Activated naive CD4-positive, alpha-beta T cell treated with anti-CD3 and anti-CD28 coated beads for 36 hours (primary cell): ENCODE measurements at regions not wholly inside any gene's neighbourhood (a gene's known extent, or its start where the extent isn't known, plus 50 kb on each side); places are given as distances from the start of the nearest gene placed in this dataset.

Source experiments
- CTCF ChIA-PET: fragments of 350-600 bp; sonication (Branson Sonifier 250); formaldehyde crosslinking; loops from one replicate; lab custom pipeline; 2021; ENCODE audit warnings: antibody characterized with exemption; lab: Charles Lee
- DNase-seq: peaks from one replicate; pipeline ENCODE4 v3.0.0-alpha.2; 2020
- H3K27ac Mint-ChIP-seq: one replicate; pipeline ENCODE4 v1.8.0; 2021; ENCODE audit warnings: mild to moderate bottlenecking, mixed read lengths
- H3K27me3 Mint-ChIP-seq: one replicate; pipeline ENCODE4 v1.8.0; 2021; ENCODE audit warnings: low read depth, mixed read lengths
- H3K36me3 Mint-ChIP-seq: one replicate; pipeline ENCODE4 v1.8.0; 2021; ENCODE audit warnings: low read depth, mixed read lengths
- H3K4me1 Mint-ChIP-seq: one replicate; pipeline ENCODE4 v1.8.0; 2021; ENCODE audit warnings: low read depth, mixed read lengths
- H3K4me3 Mint-ChIP-seq: one replicate; pipeline ENCODE4 v1.8.0; 2021; ENCODE audit warnings: mild to moderate bottlenecking, moderate library complexity, mixed read lengths
- H3K9me3 Mint-ChIP-seq: one replicate; pipeline ENCODE4 v1.8.0; 2021; ENCODE audit warnings: mixed read lengths
- intact Hi-C: fragments of 100-400 bp; cut with micrococcal nuclease; formaldehyde crosslinking; loops from one replicate; pipeline ENCODE4 v1.15.1; 2023

DNA sequence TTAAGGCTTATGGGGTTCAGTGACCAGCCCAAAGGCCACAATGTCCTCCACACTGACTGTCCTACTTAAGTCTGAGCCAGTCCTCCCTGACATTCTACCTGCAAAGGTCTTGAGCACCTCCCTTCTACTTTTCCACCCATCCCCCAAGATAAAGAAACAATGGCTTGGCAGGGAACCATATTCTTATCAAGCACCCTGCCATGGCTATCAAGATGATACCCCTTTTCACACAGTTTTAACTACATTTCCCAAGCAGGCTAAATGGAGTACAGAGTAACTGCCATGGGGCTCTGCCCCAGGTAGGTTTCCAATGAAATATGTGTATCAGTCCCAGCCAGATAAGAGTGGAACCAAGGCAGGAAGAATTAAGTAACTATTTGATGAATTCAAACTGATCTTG lies 85.9 kb upstream of the MOCS1 start:
- peaks cover 30% of the 10 kb centered on the region for H3K27me3 Mint-ChIP-seq
- H3K9me3 Mint-ChIP-seq, result peaks cover 15% of the 10 kb centered on the region
- DNase-seq, result no peak
- H3K27ac Mint-ChIP-seq, result no peak overlapping the region
- CTCF ChIA-PET, result interaction anchor here (0.9 kb wide), 1 partner anchor 19 kb away, joined by 3 read pairs; no protein-coding TSS in a partner anchor
- no peaks in the 10 kb centered on the region for H3K36me3 Mint-ChIP-seq
- H3K4me3 Mint-ChIP-seq, result no peak overlapping the region
- no peaks in the 10 kb centered on the region for H3K4me1 Mint-ChIP-seq
- intact Hi-C loops, result no loop called here

DNA sequence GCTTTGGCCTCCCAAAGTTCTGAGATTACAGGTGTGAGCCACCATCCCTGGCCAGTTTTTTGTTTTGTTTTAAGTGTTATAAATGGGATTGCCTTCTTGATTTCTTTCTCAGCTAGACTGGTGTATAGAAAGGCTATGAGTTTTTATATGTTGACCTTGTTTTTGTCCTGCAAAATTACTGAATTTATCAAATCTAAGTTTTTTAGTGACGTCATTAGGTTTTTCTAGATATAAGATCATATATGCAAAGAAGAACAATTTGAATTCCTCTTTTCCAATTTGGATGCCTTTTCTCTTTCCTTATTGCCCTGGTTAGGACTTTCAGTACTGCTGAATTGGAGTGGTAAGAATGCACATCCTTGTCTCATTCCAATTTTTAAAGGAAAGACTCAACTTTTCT lies 81.3 kb upstream of the MOCS1 start:
- no peaks in the 10 kb centered on the region for H3K4me1 Mint-ChIP-seq
- CTCF ChIA-PET, result no interaction called here
- no peak overlapping the region for H3K4me3 Mint-ChIP-seq
- H3K27ac Mint-ChIP-seq, result no peak overlapping the region
- intact Hi-C loops, result no loop called here
- no peaks in the 10 kb centered on the region for H3K36me3 Mint-ChIP-seq
- no peak for DNase-seq
- H3K9me3 Mint-ChIP-seq, result peaks cover 15% of the 10 kb centered on the region
- H3K27me3 Mint-ChIP-seq, result peaks cover 32% of the 10 kb centered on the region

DNA sequence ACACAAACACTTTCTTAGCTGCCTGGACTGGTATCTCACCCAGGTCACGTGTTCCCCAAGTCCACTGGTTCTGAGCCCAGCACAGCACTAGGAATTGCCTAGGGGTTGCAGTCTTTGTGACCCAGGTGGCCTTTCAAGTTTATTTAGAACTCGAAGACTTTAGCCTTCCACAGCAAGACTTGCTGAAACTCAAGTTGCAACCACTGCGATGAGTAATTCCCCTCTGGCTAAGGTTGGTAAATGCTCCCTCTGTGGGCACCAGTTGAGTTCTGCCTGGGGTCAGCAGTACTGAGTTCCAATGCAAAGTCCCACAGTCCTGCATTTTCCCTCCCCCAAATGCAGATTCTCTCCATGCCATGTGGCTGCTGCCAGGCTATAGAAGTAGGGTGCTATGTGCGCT lies 77.6 kb upstream of the MOCS1 start:
- no peaks in the 10 kb centered on the region for H3K4me1 Mint-ChIP-seq
- peaks cover 32% of the 10 kb centered on the region for H3K27me3 Mint-ChIP-seq
- intact Hi-C loops, result no loop called here
- no peak for DNase-seq
- no peak overlapping the region for H3K4me3 Mint-ChIP-seq
- no peak overlapping the region for H3K27ac Mint-ChIP-seq
- H3K36me3 Mint-ChIP-seq, result no peaks in the 10 kb centered on the region
- H3K9me3 Mint-ChIP-seq, result peaks cover 3% of the 10 kb centered on the region
- CTCF ChIA-PET, result interaction anchor here (0.9 kb wide), 1 partner anchor 146 kb away, joined by 3 read pairs; no protein-coding TSS in a partner anchor

DNA sequence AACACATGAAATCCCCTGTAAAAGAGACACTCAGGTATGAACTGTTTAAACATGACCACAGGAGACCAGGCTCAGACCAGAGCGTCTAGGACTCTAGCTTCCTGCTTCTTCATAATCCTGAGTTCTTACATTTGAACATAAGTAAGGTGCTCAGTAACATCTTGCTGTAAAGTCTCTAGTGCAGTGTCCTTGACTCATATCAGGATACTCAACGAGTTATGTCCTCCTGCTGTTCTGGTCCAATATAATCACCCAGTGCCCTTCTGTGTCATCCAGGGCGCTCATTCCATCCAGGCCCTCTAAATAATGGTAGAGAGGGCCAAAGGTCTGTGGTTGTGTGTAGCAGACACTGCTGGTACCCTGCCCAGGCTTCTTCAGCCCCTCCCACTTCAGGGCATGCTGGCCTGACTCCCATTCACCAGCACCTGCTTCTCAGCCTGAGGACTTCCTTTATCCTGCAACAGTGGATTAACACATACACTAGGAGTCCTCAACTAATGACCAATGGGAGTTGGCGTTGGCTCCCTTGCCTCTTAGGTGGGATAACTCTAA lies 66.8 kb upstream of the MOCS1 start:
- intact Hi-C loops, result no loop called here
- CTCF ChIA-PET, result no interaction called here
- H3K9me3 Mint-ChIP-seq, result peaks cover 24% of the 10 kb centered on the region
- no peak for DNase-seq
- H3K4me3 Mint-ChIP-seq, result no peak overlapping the region
- peaks cover 17% of the 10 kb centered on the region for H3K27me3 Mint-ChIP-seq
- no peak overlapping the region for H3K27ac Mint-ChIP-seq
- no peaks in the 10 kb centered on the region for H3K4me1 Mint-ChIP-seq
- H3K36me3 Mint-ChIP-seq, result no peaks in the 10 kb centered on the region

DNA sequence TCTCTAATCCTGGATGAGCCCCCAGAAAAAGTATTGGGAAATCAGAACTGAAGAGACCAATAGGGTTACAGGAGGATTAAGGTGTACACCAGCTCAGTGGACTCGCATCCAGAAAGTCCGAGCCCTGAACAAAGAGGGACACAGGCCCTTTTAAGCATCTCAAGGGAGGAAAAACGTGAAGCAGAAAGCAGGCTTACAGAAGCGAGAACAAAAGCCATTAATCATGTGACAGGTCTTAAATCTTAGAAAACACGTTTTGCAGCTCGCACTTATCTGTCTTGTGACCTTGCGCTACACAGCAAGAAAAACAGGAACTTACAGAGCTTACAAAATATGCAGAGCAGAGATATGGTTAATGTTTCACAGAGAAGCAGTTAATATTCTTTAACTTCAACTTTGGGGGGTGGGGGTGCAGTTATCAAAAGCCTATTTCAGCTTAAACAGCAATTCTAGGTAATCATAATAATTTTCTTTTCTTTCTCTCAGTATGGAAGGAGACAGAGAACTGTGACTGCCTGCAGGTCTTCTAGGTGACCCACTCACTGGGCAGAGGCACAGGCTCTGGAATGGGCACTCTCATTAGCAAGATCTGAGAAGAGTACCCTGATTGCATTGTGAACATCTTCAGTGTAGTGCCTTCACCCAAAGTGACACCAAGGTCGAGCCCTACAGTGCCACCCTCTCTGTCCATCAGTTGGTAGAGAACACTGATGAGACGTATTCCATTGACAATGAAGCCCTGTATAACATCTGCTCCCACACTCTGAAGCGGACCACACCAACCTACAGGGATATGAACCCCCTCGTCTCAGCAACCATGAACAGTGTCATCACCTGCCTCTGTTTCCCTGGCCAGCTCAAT lies 65.0 kb upstream of the MOCS1 start:
- peaks cover 15% of the 10 kb centered on the region for H3K27me3 Mint-ChIP-seq
- no peak for DNase-seq
- no peaks in the 10 kb centered on the region for H3K4me1 Mint-ChIP-seq
- no peak overlapping the region for H3K4me3 Mint-ChIP-seq
- H3K9me3 Mint-ChIP-seq, result peaks cover 28% of the 10 kb centered on the region
- CTCF ChIA-PET, result interaction anchor here (1.2 kb wide), 1 partner anchor 15 kb away, joined by 4 read pairs; no protein-coding TSS in a partner anchor
- H3K36me3 Mint-ChIP-seq, result no peaks in the 10 kb centered on the region
- intact Hi-C loops, result no loop called here
- no peak overlapping the region for H3K27ac Mint-ChIP-seq

DNA sequence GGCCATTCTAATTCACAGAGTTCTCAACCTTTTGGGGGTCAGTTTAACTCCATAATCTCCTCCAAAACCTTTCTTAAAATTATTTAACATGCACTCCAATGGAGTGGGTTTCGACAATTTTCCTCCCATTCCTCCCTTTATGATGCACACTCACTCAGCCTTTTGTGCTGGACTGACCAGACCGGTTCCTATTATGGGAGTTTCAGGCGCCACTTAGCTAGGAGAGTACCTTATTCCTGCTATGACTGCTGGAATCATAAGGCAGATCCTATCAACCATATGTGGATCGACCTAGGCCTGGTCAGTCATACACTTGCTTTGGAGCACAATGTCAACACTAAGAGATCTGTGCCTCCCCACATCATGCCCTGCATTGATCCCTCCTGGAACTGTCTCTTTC lies 63.9 kb upstream of the MOCS1 start:
- Mint-ChIP-seq H3K27ac (no peak overlapping the region), H3K4me3 (no peak overlapping the region), H3K27me3 (peaks cover 11% of the 10 kb centered on the region), H3K4me1 (no peaks in the 10 kb centered on the region), H3K36me3 (peaks cover 2% of the 10 kb centered on the region), H3K9me3 (peaks cover 30% of the 10 kb centered on the region)
- no peak for DNase-seq
- CTCF ChIA-PET, result no interaction called here
- intact Hi-C loops, result no loop called here

DNA sequence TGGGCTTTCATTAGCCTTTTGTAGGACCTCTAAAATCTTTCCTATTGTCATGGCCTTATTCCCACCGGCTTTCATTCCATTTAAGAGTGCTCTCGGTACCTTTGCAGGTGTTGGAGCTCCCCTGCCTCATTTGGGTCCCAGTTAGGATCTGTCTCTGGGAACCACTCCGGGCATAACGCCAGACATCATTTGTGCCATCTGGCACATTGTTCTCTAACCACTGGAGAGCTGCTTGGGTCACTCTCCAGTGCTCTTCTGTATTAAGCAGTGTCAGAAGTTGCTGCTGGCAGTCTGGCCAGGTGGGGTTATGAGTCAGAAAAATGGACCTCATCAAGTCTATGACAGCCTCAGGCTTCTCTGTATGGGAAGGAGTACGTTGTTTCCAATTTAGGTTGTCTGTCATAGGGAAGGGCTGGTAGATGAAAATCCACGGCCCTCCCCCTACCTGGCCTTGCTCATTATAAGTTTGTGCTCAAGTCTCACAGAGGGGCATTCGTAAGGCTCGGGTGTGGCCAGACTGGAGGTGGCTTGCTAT lies 62.9 kb upstream of the MOCS1 start:
- H3K9me3 Mint-ChIP-seq, result peaks cover 36% of the 10 kb centered on the region
- H3K36me3 Mint-ChIP-seq, result peaks cover 4% of the 10 kb centered on the region
- CTCF ChIA-PET, result interaction anchor here (0.7 kb wide), 1 partner anchor 507 kb away, joined by 4 read pairs; no protein-coding TSS in a partner anchor
- peaks cover 11% of the 10 kb centered on the region for H3K27me3 Mint-ChIP-seq
- H3K27ac Mint-ChIP-seq, result no peak overlapping the region
- no peaks in the 10 kb centered on the region for H3K4me1 Mint-ChIP-seq
- DNase-seq, result no peak
- intact Hi-C loops, result no loop called here
- no peak overlapping the region for H3K4me3 Mint-ChIP-seq

DNA sequence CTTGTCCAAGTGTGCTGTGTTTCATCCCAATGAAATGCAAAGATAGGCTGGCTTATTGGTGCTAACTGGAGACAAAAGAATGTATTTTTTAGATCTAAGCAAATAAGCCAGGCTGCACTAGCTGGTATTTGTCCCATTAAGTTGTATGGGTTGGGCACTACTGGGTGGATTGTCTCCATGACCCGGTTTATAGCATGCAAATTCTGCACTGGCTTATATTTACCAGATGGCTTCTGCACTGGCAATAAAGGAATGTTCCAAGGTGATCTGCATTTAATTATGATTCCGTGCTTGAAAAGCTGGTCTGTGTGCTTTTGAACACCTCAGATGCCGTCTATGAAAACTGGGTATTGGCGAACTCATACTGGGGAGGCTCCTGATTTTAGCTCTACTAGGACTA lies 61.4 kb upstream of the MOCS1 start:
- intact Hi-C loops, result no loop called here
- Mint-ChIP-seq H3K36me3 (peaks cover 4% of the 10 kb centered on the region), H3K9me3 (peaks cover 35% of the 10 kb centered on the region), H3K27ac (no peak overlapping the region), H3K4me1 (no peaks in the 10 kb centered on the region), H3K27me3 (peaks cover 11% of the 10 kb centered on the region), H3K4me3 (no peak overlapping the region)
- no peak for DNase-seq
- CTCF ChIA-PET, result no interaction called here

DNA sequence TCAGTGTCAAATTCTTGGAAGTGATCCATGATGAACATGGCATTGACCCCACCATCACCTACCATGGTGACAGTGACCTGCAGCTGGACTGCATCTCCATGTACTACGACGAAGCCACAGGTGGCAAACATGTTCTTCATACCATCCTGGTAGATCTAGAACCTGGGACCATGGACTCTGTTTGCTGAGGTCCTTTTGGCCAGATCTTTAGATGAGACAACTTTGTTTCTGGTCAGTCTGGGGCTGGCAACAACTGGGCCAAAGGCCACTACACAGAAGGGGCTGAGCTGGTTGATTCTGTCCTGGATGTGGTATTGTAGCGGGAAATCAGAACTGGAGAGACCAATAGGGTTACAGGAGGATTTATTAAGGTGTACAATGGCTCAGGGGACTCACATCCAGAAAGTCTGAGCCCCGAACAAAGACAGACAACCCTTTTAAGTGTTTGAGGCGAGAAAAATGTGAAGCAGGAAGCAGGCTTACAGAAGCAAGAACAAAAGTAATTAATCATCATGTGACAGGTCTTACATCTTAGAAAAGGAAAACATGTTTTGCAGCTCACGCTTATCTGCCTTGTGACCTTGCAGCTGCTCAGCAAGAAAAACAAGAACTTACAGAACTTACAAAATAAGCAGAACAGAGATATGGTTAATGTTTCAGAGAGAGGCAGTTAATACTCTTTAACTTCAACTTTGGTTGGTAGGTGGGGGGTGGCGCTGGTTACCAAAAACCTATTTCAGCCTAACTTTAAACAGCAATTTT lies 58.8 kb upstream of the MOCS1 start:
- CTCF ChIA-PET, result no interaction called here

More for the DNA sequence above, 58.8 kb upstream of the MOCS1 start:
- intact Hi-C loops, result no loop called here
- no peak for DNase-seq
- Mint-ChIP-seq H3K27me3 (peaks cover 3% of the 10 kb centered on the region), H3K4me1 (no peaks in the 10 kb centered on the region), H3K27ac (no peak overlapping the region), H3K9me3 (peaks cover 17% of the 10 kb centered on the region), H3K4me3 (no peak overlapping the region), H3K36me3 (peaks cover 4% of the 10 kb centered on the region)
